ENCODE measurements at regions not wholly inside any gene's neighbourhood (a gene's known extent, or its start where the extent isn't known, plus 50 kb on each side); places are given as distances from the start of the nearest gene placed in this dataset.

DNA sequence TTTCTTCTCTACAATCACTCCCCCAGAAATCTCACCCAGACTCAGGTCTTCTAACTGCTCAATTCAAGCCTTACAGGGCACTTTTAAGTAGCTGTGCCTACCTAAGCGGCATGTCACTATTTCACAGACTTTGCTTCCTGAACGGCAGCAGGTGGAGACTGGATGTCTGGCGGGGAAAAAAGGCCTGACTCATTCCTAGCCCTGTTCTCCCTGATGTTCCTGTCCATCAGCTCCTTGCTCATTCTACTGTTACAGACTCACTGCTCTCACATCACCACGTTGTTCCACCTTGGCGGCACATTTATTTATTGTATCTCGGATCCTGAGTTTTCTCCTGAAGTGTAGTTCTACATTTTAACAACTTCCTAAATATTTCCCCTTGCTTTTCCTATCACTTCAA is 52.6 kb upstream of the ATP11B start:
- DNase-seq: no peak

DNA sequence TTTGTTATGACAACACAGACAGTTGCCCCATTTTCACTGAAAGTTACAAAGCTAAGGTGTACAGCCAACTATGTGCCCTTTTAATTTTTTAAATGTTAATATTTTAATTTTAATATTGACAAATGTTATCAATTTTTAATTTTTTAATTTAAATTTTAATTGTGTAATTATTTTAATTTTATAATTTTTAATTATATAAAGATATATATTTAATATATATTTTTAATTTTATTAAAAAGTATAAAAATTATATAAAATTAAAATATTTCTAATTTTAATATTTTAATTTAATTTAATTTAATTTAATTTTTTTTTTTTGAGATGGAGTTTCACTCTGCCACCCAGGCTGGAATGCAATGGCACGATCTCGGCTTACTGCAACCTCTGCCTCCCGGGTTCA is 52.1 kb upstream of the ATP11B start:
- no peak for DNase-seq
